ENCODE measurements at regions not wholly inside any gene's neighbourhood (a gene's known extent, or its start where the extent isn't known, plus 50 kb on each side); places are given as distances from the start of the nearest gene placed in this dataset.

- no peak for DNase-seq (ENCODE audit: low read depth)
- Histone ChIP-seq H3K27me3 (ENCODE audit: control insufficient read depth, insufficient read depth, low read length) (no peaks in the 10 kb centered on the region), H3K36me3 (ENCODE audit: control insufficient read depth, insufficient read depth, low read length) (no peaks in the 10 kb centered on the region), H3K4me3 (ENCODE audit: low read depth, low read length) (no peak overlapping the region)
- ChIA-PET CTCF (no interaction called here), POLR2A (no interaction called here)
- no peak for TF ChIP-seq CTCF (IDR thresholded peaks at IDR 0.05; ENCODE audit: insufficient read depth, low read depth, low read length)
Observed at GRCh38 chr2:5459041-5459440, 233.1 kb upstream of the SOX11 start.

- POLR2A ChIA-PET: no interaction called here
- CTCF ChIA-PET: no interaction called here
- DNase-seq (ENCODE audit: low read depth): no peak
- Histone ChIP-seq H3K4me3 (ENCODE audit: low read depth, low read length) (no peak overlapping the region), H3K36me3 (ENCODE audit: control insufficient read depth, insufficient read depth, low read length) (no peaks in the 10 kb centered on the region), H3K27me3 (ENCODE audit: control insufficient read depth, insufficient read depth, low read length) (no peaks in the 10 kb centered on the region)
- no peak for TF ChIP-seq CTCF (IDR thresholded peaks at IDR 0.05; ENCODE audit: insufficient read depth, low read depth, low read length)
Observed at GRCh38 chr2:5464657-5465056, 227.5 kb upstream of the SOX11 start.

GRCh38 chr2:5465859-5466258 is 226.3 kb upstream of the SOX11 start:
- POLR2A ChIA-PET: no interaction called here
- Histone ChIP-seq H3K27me3 (ENCODE audit: control insufficient read depth, insufficient read depth, low read length) (no peaks in the 10 kb centered on the region), H3K4me3 (ENCODE audit: low read depth, low read length) (no peak overlapping the region), H3K36me3 (ENCODE audit: control insufficient read depth, insufficient read depth, low read length) (no peaks in the 10 kb centered on the region)
- CTCF ChIA-PET: no interaction called here
- no peak for TF ChIP-seq CTCF (IDR thresholded peaks at IDR 0.05; ENCODE audit: insufficient read depth, low read depth, low read length)
- DNase-seq (ENCODE audit: low read depth): no peak

GRCh38 chr2:5467178-5467905 is 224.8 kb upstream of the SOX11 start:
- TF ChIP-seq CTCF (IDR thresholded peaks at IDR 0.05; ENCODE audit: insufficient read depth, low read depth, low read length): no peak
- no peak for DNase-seq (ENCODE audit: low read depth)
- Histone ChIP-seq H3K4me3 (ENCODE audit: low read depth, low read length) (no peak overlapping the region), H3K27me3 (ENCODE audit: control insufficient read depth, insufficient read depth, low read length) (no peaks in the 10 kb centered on the region), H3K36me3 (ENCODE audit: control insufficient read depth, insufficient read depth, low read length) (no peaks in the 10 kb centered on the region)
- ChIA-PET CTCF (no interaction called here), POLR2A (no interaction called here)

GRCh38 chr2:5472673-5473072 is 219.5 kb upstream of the SOX11 start:
- no peak for DNase-seq (ENCODE audit: low read depth)
- ChIA-PET POLR2A (no interaction called here), CTCF (no interaction called here)
- H3K4me3 ChIP-seq (ENCODE audit: low read depth, low read length): no peak overlapping the region
- H3K27me3 ChIP-seq (ENCODE audit: control insufficient read depth, insufficient read depth, low read length): no peaks in the 10 kb centered on the region
- no peaks in the 10 kb centered on the region for H3K36me3 ChIP-seq (ENCODE audit: control insufficient read depth, insufficient read depth, low read length)
- no peak for TF ChIP-seq CTCF (IDR thresholded peaks at IDR 0.05; ENCODE audit: insufficient read depth, low read depth, low read length)

All from BJ (cell line).